GM21529 (cell line): ENCODE measurements at regions not wholly inside any gene's neighbourhood (a gene's known extent, or its start where the extent isn't known, plus 50 kb on each side); places are given as distances from the start of the nearest gene placed in this dataset.
"Not testable (repeated sequence)": the region's sequence is repeated elsewhere in the genome, so short reads cannot be mapped to it uniquely, and the experiment has no call there.

Source experiments
- ATAC-seq: cut with Tn5 transposase; IDR thresholded peaks from one replicate; pipeline ENCODE4 v1.9.1; 2021; ENCODE audit not compliant: unreplicated experiment

DNA sequence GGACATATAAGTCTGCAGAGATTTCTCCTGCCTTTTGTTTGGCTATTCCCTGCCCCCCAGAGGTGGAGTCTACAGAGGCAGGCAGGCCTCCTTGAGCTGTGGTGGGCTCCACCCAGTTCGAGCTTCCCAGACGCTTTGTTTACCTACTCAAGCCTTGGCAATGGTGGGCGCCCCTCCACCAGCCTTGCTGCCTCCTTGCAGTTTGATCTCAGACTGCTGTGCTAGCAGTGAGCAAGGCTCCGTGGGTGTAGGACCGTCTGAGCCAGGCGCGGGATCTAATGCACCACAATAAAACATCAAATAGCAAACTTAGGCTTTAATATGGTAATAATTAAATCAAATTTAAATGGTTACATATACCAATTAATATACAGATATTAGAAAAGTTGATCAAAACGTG lies 525.4 kb downstream of the RERGL start:
- not testable (repeated sequence) for ATAC-seq

DNA sequence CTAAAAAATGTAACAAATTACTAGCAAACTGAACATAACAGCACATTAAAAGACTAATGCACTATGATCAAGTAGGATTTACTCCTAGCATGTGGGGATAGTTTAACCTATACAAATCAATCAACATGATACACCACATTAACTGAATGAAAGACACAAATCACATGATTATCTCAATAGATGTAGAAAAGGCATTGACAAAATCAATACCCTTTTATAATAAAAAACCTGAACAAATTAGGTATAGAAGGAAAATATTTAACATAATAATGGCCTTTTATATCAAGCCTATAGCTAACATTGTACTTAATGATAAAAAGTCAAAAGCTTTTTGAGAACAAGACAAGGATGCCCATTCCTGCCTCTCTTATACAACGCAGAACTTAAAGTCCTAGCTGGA lies 540.0 kb downstream of the RERGL start:
- ATAC-seq, result no peak

DNA sequence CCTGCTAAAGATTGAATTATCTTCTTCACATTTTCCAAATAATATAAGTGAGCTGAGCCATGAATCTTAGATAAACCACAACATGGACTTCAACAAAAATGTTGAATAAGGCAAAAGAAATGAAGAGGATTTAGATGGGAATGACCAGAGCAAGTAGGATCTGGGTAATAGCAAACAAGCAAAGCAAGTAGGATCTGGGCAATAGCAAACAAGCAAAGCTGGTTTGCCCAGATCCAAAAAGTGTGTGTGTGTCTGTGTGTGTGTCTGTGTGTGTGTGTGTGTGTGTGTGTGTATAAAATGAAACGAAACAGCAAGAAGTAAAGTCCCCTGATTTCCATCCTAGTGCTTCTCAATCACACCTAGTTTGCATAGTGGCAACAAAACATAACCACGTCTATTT lies 549.1 kb downstream of the RERGL start:
- ATAC-seq, result no peak

DNA sequence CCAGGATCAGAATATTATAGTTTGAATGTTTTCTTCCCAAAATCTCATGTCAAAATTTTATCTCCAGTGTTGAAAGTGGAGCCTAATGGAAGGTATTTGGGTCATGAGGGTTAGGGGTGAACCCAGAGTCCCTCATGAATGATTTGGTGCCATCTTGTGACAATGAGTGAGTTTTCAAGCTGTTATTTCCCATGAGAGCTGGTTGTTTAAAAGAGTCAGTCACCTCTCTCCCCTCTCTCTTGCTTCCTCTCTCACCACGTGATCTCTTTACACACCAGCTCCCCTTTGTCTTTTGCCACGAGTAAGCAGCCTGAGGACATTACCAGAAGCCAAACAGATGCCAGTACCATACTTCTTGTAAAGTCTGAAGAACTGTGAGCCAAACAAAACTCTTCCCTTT lies 561.6 kb downstream of the RERGL start:
- no peak for ATAC-seq

DNA sequence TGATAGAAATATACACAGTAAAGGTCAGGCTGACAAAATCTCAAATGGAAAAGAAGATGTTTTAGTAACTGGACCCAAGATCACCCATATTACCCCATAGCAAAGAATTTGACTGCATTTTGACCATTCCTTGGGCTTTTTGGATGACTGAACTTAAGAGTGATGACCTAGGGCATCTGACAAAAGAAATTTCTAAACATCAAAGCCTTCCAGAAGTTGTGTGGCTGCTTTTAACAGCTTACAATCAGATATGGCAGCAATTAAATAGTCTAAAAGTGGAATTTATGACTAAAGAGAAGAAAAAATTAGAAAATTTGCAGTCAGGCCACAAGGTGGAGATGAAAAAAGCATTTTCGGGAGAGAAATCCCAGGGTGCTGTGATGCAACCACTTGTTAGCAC lies 563.0 kb downstream of the RERGL start:
- no peak for ATAC-seq

DNA sequence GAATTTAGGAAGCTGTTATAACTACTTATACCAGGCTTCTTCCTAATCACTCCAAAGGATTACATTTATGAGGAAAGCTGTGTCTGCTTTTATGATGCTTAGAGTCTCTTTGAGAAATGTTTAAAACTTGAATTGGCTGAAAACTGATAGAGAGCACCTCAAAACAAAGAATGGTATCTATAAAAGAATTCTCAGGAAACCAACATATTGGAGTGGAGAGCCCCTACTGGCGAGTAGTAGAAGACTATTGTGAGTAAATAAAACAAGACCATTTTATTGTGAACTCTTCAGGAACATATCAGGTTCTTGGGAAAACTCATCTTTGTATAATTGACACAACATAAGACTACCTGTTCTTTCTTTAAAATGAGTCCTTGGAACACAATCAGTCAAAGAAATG lies 578.6 kb downstream of the RERGL start:
- no peak for ATAC-seq

DNA sequence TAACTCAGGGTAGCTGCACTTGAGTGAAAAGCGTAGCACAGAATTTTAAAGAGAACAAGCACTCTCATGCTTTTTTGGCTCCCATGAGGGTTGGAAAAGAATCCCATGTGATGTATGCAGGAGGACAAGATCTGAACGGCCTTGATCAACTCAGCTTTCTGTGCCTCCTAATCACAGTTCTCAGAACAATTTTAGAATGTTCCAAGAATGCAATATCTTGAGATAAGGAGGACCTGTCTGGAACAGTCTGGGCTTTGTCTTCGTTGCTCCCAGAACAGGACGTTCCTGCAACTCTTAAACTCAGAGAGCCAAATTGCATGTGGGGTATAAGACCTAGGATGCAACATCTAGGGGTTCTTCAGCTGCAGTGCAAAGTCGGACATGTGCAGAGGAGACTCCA lies 582.7 kb downstream of the RERGL start:
- no peak for ATAC-seq

DNA sequence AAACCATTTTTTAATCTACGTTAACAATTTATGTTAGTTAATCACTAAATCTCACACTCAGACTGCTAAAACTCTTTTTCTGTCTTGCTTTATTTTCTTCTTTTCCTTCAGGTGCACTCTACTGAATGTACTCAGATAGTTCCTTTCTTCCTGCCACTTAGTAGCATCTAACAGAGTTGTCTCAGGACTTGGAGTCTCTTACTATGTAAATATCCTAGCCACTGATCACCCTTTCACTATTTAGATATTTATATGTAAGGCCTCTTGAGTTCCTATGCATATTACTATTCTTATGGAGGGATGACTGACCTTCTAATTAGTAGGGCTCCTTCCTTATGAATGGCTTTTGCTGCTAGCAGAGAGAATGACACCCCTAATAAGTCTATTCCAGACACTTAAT lies 586.3 kb downstream of the RERGL start:
- no peak for ATAC-seq

DNA sequence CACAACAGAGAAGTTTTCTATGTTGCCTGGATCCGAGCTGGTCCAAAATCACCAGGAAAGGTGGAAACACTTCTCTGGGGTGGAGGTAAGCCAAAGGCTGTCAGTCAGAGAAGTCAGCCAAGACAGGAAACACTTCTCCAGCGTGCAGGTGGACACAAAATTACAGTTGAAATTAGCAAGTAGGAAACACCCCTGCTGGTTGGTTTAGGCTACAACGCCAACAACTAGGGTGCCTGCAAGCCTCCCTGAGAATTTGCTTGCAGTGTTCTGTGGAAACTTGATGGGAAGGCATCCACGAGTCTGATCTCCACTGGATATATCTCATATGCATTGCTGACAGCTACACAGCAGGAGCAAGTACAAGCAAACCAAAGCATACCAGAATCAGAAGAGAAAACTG lies 600.5 kb downstream of the RERGL start:
- ATAC-seq, result no peak

DNA sequence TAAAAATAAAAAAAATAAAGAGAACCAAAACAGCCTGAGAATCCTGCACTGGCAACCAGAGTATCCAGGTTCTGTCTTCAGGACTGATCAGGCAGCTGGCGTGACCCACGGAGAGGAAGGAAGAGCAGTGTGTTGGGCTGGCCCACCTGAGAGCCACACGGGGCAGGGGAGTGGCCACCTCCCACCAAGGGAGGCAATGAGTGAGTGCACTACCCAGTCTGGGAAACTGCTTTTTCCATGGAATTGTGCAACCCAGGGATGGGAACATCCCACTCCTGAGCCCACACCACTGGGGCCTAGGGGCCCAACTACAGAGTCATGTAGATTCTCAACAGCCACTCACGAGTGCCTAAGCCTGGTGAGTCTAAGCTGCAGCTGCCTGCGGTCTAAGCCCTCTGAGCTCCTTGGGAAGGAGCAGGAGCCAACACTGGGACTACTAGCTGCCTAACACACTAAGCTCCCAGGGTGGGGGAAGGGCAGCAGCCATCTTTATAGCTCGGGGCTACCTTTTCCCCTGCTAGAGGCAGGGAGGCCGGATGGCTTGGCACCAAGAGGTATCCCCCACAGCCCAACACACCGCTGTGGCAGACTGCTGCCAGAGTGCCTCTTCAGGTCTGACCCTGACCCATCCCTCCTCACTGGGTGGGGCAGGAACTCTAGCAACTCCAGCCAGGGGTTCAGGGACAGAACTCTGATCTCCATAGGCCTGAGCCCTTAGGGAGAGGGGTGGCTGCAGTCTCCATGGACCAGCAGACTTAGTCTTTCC lies 610.9 kb downstream of the RERGL start:
- ATAC-seq, result no peak

DNA sequence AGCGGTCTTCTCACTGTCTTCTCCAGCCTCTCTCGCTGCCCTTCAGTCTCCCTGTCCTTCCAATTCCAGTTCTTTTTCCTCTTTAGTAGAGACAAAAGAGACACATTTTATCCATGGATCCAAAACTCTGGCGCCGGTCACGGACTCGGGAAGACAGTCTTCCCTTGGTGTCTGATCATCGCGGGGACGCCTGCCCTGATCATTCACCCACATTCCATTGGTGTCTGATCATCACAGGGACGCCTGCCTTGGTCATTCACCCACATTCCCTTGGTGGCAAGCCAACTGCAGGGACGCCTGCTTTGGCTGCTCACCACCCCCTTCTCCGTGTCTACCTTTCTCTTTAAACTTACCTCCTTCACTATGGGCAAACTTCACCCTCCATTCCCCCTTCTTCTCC lies 619.5 kb downstream of the RERGL start:
- no peak for ATAC-seq

DNA sequence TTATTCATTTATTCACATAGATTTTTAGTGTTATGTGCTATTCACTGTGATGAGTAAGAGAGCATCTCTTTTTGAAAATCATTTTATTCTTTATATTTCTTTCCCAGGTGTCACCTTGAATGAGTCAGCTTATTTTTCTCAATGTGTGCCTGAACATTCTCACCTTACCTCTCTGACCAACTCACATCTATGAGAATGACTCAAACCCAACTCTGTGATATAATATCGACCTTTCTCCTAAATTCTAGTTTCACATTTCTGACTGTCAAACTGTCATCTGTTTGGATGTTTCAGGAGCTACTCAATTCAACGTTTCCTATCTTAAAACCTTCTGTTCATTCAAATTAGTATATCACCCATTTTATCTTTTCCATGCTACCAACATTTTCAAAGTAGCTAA lies 630.8 kb downstream of the RERGL start:
- ATAC-seq, result no peak

DNA sequence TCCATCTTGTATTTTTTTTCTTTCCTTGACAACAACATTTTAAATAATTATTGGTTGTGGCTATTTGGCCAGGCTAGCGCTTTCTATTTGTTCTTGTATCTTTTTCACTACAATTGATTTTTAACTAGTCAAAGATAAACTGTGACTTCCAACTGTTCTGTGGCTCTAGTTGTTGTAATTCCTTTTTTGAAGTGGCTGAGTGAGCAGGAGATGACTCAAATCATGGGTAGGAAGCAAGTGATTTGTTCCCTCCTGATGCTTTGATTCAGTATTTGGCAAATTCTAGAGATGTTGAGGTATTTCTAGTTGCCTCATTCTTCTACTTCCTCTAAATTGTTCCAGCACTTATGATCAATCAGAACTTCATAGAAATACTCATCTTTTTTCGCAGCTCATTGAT lies 633.5 kb downstream of the RERGL start:
- ATAC-seq, result no peak

DNA sequence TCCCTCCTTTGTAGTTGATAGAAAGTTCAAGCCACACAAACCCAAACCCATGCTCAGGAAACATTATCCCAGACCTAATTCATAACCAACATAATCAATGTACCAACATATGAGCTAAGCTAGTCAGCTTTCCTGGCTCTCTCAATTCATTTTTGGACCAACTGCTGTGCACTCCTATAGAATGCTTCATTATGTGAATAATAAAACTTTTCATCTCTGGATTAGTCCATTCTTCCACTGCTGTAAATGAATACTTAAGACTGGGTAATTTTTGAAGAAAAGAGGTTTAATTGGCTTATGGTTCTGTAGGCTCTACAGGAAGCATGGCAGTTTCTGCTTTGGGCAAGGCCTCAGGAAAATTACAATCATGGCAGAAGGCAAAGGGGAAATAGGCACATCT lies 651.9 kb downstream of the RERGL start:
- no peak for ATAC-seq

DNA sequence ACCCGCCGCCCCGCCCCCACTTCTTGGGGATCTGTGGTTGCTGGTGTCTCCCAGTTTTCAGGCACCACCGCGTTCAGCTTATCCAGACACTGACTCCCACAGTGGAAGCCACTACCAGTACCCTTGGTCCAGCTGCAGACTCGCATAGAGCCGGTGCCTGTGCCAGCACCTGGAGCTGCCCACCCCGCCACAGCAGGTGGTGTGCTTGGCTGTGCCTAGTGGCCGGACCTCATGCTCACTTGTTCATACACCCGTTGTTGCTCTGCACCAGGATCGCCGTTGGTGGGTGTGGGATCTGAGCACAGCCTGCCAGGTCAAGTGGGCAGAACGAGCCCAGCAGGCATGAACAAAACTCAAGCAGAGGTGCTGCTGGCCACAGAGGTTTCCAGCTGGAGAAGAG lies 673.2 kb downstream of the RERGL start:
- ATAC-seq, result no peak

DNA sequence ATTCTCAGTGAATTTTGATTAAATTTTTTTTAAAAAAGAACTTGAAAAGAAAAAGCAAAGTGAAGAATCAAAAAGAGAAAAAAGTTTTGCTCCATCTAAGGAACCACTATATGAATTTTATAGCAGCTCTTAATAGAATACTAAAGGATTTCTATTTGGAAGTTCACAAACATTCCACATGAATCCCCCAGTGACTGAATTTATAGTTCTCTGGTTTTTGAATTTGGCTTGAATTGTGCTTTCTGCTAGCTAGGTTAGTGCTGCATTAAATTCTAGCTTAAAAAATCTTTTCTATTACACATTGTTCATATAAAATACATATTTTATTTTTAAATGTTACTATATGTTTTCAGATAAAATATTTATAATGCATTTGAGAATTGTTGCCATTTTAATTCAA lies 675.4 kb downstream of the RERGL start:
- ATAC-seq, result no peak

DNA sequence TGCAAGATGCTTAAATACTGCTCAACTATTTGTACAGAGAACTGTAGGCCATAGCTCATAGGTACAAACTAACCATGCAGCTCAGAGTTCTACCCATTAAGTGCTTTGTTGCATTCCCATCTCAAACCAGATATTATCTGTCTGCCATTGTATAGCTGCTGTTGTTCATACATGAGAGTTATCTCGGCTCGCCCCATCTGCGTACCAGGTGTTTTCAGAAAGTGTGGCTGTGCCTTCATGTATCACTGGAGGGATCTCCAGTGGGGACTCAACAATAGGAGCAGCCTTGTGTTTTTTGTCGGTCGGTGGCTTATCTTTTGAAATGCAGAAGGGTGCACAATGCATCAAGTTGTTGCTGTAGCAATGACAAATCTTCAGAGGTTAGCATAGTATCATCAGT lies 678.3 kb downstream of the RERGL start:
- no peak for ATAC-seq

DNA sequence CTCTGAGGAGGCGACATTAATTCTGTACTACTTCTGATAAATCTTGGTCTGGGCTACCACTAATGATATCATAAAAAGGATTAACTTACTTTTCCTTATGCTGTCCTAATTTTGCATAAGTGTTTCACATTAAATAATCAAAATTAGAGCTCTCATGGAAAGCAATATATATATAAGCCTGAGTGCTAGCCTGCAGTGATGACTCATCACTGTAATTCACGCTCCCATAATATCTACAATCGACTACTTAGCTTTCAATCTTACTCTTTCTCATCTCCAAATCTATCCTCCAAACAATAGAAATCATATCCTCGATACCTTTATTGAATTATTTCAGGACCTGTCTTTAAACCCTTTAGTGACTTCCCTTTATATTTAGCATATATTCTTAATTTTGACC lies 701.3 kb downstream of the RERGL start:
- ATAC-seq, result no peak

DNA sequence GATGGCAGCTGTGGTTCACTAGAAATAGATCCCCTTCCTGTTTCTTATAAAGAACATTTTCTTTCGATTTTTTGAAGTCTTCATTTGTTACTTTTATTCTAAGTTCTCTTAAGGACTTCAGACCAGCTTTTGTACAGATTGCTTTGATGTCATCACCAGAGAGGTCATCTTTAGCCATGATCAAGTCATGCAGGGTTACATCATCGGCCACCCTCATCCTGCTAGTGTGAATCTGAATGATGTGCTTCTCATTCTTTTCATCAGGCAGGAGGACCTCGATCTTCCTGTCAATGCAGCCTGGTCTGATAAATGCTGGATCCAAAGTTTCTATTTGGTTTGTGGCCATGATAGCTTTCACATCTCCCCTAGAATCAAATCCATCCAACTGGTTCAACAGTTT lies 706.7 kb downstream of the RERGL start:
- no peak for ATAC-seq

DNA sequence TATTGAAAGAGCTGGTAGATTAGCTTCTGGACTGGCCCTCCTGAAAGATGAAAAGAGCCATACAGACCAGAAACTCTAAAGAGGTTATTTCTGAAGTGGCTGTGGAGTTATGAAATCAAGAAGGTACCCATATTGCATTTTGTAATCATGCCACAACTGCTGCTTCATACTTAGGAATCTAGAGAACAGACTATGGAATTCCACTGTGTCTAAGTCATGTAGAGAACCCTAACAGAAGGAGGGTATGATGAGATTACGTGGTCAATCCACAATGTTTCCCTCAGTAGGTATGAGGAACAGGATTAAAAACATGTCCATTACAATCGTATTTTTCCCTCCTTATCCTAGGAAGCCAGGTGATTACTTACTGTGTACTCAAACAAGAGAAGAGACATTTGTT lies 708.8 kb downstream of the RERGL start:
- ATAC-seq, result no peak

DNA sequence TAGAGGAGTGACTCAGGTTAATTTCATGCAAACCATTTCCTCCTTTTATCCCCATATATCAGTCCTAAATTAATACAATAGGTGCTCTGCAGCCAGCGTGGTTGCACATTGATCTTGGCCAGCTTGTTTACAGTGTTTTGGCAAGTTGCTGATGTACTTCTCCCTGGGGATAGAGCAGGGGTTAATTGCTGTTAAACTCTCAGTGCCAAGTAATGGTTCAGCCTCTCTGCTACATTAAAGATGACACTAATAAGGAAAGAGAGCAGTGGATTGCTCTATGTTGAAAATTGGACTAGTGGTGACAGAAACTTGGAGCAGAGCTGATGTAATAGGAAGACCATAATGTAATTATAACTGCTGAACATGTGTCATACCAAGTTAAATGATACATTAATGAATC lies 717.5 kb downstream of the RERGL start:
- no peak for ATAC-seq

DNA sequence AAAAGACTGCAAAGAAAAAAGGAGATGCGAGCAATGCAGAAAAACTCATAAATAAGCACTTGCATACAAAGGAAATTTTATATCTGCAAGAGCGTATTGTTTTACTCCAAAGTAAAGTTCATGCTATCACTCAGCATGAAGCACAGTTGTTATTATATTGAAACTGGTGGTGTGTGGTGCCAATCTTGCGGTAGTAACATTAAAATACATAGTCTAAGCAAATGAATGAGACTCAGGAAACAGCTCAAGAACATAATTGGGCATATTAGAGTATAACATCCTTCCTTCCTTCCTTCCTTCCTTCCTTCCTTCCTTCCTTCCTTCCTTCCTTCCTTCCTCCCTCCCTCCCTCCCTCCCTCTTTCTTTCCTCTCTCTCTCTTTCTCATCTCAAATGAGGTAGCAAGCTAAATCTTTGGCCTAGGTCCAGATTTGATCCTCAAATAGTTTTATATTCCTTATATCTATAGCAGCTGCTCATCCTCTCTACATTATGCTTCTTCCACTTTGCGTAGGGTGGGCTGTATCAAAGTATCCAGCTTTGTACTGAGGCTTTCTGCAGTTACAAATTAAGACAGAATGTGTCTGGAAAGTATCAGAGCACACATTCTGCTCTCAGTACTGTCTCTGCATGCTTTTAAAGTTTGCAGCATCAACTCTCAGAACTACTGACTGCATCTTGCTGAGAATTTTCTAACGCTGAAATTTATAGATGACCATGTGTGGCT lies 718.3 kb downstream of the RERGL start:
- ATAC-seq, result no peak

DNA sequence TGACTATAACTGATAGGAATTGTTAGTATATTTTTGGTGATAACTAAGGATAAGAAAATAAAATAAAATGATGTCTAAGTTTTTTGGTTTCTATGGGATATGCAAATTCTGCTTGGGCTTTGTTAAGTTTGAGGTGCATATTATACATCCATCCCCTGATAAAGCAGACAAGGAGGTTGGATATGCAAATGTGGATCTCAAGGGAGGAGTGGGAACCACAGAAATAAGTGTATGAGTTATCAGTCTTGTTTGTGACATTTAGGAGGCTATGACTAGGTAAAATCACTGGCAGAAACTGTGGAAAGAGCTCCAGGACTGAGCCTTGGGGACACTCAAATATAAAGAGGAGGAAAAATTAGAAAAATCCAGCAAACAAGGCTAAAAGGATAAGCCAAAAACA lies 719.4 kb downstream of the RERGL start:
- no peak for ATAC-seq
